ENCODE measurements at regions not wholly inside any gene's neighbourhood (a gene's known extent, or its start where the extent isn't known, plus 50 kb on each side); places are given as distances from the start of the nearest gene placed in this dataset.

DNA sequence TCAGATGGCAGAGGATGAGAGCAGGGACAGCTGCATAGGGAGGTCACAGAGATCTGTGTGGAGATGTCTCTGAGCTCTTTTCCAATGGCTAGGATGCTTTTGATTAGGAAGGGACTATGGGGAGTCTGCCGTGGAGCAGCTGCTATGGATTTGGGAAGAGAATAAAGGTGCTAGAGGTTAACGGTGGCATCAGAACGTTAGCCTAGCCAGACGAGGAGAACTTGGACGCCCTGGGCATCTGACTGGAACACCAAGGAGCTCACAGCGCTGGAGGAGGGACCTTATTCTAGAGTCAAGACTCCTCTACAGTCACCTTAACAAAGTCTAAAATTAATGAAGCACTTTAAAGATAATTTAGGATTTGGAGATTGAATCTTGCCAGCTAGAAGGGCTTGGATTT is 157.2 kb upstream of the B3GAT1 start:
- intact Hi-C loops (cut with DNase I) = no loop called here
- DNase-seq (ENCODE audit: low spot score) = peak; percentile 29

DNA sequence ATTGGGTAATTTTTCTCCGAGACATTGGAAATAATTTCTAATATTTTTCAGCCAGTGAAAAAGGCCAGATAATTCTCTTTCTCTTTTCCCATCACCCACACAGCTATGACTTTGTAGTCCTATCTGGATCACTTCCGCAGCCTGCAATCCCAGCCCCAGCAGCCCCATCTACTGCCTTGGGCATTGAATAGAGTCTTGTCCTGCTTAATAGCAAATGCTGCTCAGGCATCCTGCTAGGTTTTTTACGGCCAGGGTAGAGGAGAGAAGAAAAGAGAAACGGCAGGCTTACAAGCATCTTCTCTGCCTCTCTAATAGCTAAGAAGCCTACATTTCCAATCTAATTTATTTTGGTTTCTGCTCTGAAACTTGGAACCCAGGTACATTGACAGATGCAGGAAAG is 154.3 kb upstream of the B3GAT1 start:
- intact Hi-C loops (cut with DNase I) = no loop called here
- DNase-seq (ENCODE audit: low spot score) = peak; percentile 14

- no peak for DNase-seq (ENCODE audit: low spot score)
- intact Hi-C loops (cut with DNase I) = no loop called here
Measured at GRCh38 chr11:134565343-134565891, 153.4 kb upstream of the B3GAT1 start.

- DNase-seq (ENCODE audit: low spot score) = peak; percentile 59
- intact Hi-C loops (cut with DNase I) = no loop called here
Measured at GRCh38 chr11:134564472-134565200, 152.6 kb upstream of the B3GAT1 start.

GRCh38 chr11:134562941-134563471 is 151.0 kb upstream of the B3GAT1 start:
- peak; percentile 57 for DNase-seq (ENCODE audit: low spot score)
- intact Hi-C loops (cut with DNase I) = no loop called here

DNA sequence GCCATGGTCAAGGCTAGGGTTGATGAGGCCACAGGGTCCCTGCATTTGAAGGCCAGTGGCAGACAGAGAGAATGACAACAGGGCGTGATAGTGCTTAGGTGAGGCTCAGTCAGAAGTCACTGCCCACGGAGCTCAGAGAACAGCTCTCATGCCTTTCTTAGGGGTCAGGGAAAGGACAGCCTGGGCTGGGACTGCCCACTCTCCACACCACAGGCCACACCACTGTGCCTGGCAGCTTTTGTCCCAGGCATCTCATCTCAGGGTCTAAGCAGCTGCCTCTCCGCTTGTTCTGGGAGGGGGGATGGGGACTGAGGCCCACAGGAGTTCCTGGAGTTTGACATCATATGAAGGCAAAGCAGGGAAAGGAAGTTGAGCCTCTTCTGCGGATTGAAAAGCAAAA is 150.2 kb upstream of the B3GAT1 start:
- peak; percentile 19 for DNase-seq (ENCODE audit: low spot score)
- intact Hi-C loops (cut with DNase I) = no loop called here

DNA sequence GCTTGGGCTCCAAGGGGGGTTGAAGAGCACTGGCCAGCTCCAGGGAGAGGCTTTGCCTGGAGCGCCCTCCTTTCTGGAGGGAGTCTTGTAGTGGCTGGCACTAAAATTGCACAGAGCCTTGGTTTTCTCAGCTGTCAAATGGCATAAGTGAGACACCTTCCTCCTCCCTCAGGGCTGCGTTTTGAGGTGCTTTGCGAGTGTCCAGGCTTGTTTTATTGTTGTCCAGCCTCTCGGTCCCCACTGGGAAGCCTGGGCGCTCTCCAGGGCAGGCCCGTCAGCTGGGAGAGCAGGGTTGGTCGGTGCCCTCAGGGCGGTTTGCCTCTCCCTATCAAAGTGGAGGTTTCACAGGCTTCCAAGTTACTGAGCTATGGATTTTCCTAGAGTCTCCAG is 149.3 kb upstream of the B3GAT1 start:
- intact Hi-C loops (cut with DNase I) = no loop called here
- DNase-seq (ENCODE audit: low spot score) = peak; percentile 22

DNA sequence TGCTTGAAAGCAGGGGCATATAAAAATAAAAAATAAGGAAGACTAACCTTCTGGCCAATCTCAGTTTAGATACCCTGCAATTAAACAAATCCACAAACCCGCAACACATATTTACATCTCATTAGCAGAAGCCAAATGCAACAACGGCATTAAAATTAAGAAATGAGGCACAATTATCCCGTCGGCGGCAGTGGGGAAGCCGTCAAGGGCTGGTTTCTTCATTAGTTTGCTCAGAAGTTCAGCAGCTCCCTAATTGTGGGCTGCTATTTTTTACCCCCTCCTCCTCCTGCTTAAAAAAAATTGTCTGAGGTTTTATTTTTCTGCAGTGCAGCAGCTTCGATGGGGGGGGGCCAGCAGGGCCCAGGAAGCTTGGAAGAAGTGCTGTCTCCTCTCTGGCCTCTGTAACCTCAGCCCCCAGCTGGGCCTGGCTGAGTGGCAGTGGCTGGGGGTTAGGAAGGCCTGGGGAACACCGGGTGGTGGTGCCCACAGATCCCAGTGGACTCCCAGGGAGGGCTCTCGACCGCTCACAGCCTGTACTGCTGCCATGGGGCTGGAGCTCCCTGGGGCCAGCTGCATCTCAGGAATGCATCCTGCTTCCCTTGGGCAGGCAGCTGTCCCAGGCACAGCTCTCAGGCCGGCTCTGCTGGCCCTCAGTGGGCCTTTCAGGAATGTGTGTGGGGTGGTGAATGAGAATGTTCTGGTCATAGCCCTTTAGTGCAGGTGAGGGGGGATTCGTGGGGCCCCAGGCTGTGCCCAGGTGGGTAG is 148.7 kb upstream of the B3GAT1 start:
- DNase-seq (ENCODE audit: low spot score) = peak; percentile 47
- intact Hi-C loops (cut with DNase I) = no loop called here

- DNase-seq (ENCODE audit: low spot score) = peak; percentile 50
- intact Hi-C loops (cut with DNase I) = no loop called here
Measured at GRCh38 chr11:134560066-134560465, 148.0 kb upstream of the B3GAT1 start.

DNA sequence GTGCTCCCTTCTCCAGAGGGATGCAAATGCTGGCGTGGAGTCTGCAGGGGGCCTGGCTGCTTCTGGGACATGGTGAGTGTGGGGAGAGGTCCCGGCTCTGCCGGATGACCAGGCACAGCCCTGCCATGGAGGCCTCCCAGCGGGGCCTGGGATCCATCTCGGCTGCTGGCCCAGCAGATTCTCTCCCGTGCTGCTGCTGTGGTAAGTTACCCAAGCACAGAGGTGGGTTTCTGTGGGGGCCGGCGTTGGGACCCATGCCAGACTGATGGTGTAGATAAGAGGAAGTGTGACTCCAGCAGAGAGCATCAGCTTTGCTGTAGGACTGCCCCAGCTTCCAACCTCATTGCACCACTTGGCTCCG is 147.5 kb upstream of the B3GAT1 start:
- intact Hi-C loops (cut with DNase I) = no loop called here
- peak; percentile 33 for DNase-seq (ENCODE audit: low spot score)

DNA sequence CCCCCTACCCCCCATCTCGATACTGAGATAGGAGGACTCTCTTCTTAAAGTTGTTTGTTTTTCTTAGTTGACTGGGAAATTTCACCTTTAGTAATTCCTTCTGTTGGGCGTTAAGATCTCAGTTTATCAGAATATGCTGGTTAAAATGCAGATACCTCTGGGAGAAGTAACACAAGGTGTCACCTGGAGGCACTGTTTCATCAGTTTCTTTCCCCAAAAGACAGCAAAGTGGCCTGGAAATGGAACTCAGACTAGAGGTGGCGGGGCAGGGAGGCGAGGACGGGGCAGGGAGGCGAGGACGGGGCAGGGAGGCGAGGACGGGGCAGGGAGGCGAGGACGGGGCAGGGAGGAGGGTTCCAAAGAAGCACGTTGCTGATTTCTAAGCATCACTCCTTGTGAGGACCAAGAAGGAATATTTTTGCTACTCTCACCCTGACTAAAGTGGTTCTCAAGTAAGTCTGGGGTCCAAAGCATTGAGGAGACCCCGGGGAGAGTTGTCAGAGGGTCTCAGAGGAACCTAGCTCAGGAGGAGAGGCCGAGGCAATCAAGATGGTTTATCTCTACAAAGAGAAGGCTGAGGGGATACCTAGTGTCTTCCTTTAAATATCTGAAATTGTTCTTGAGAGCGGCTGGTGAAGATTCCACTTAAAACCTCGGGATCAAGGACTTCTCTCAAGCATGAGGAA is 147.0 kb upstream of the B3GAT1 start:
- peak; percentile 46 for DNase-seq (ENCODE audit: low spot score)
- intact Hi-C loops (cut with DNase I) = no loop called here

- intact Hi-C loops (cut with DNase I) = no loop called here
- DNase-seq (ENCODE audit: low spot score) = peak; percentile 56
Measured at GRCh38 chr11:134558258-134558835, 146.3 kb upstream of the B3GAT1 start.

DNA sequence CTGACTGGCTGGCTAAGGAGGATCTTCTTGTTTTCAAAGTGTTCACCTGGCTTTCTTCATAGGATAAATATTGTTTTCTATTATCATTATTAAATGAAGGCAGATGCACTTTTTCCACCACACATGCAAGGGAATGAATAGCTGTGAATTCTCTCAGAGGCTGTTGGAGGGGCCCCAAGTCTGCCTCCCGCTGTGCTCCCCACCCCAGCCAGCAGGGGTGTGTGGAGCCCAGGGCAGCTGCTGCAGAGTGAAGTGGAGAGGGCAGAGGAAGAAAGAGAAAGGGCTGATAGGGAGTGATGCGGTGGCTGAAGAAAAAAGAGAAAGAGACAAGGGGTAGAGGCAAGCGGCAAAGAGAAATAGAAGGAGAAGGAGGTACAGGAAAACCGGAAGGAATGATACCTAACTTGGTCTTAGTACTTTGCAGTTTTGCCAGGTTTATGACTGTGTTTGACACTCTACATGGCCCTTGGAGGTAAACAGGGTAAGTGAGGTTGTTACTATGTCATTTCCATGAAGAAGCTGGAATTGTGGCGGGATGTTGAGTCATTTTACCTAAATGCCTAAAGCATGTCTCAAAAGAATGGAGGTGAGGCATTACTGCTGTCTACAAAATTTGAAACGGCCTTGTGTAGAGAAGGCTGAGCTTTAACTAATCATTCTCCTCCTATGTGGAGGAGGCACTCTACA is 145.7 kb upstream of the B3GAT1 start:
- intact Hi-C loops (cut with DNase I) = no loop called here
- peak; percentile 22 for DNase-seq (ENCODE audit: low spot score)

- peak; percentile 47 for DNase-seq (ENCODE audit: low spot score)
- intact Hi-C loops (cut with DNase I) = no loop called here
Measured at GRCh38 chr11:134556186-134556585, 144.1 kb upstream of the B3GAT1 start.

DNA sequence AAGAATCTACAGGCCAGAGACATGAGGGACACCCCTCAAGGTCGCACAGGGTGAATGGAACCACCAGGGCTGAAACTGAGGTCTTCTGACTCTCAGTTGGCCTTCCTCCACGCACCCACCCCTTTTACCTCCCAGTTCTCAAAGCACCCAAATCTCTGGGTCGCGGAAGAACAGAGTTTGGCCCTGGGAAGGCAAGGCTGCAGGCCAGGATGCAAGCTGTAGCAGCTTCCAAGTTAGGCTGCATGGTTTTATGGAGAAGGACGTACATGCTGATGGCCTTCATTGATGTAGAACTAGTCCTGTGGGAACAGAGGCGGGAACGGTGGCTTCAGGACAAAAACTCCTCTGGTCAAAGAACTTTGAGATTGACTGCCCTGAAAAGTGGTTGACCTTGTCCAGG is 143.5 kb upstream of the B3GAT1 start:
- intact Hi-C loops (cut with DNase I) = no loop called here

DNA sequence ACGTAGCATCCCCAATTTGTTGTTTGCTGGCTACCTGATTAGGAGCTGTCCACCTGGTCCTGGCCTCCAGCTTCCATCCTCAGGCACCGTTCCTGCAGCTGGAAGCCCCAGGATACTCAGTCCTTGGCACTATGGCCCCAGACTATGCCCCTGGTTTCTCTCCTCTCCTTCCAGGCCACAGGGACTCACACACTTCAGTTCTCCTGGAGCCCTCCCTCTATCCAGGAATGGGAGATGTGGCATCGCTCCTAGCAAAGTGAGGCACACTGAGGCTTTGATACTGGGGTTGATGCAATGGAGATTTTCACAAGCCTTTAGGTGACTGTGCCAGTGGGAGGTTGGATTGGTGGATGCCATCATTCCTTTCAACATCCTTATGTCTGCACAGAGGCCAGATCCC is 142.8 kb upstream of the B3GAT1 start:
- intact Hi-C loops (cut with DNase I) = no loop called here
- DNase-seq (ENCODE audit: low spot score) = peak; percentile 38

More for the DNA sequence above, 143.5 kb upstream of the B3GAT1 start:
- DNase-seq (ENCODE audit: low spot score) = peak; percentile 43

GRCh38 chr11:134554106-134554505 is 142.1 kb upstream of the B3GAT1 start:
- intact Hi-C loops (cut with DNase I) = no loop called here
- peak; percentile 57 for DNase-seq (ENCODE audit: low spot score)

GRCh38 chr11:134552749-134553148 is 140.7 kb upstream of the B3GAT1 start:
- intact Hi-C loops (cut with DNase I) = no loop called here

GRCh38 chr11:134545521-134545920 is 133.5 kb upstream of the B3GAT1 start:
- intact Hi-C loops (cut with DNase I) = no loop called here
- peak; percentile 19 for DNase-seq (ENCODE audit: low spot score)

More at GRCh38 chr11:134552749-134553148, 140.7 kb upstream of the B3GAT1 start:
- no peak for DNase-seq (ENCODE audit: low spot score)

Measured in cardiac septum (tissue), 1 donor.